ENCODE measurements at regions not wholly inside any gene's neighbourhood (a gene's known extent, or its start where the extent isn't known, plus 50 kb on each side); places are given as distances from the start of the nearest gene placed in this dataset.

GRCh38 chr1:114218361-114219171, 64.9 kb upstream of the SYT6 start:
- TF ChIP-seq CTCF (IDR thresholded peaks at IDR 0.05) (no peak), POLR2AphosphoS5 (IDR thresholded peaks at IDR 0.05; ENCODE audit: low read depth, low read length) (no peak), EZH2phosphoT487 (IDR thresholded peaks at IDR 0.05; ENCODE audit: borderline replicate concordance, low read depth) (no peak)
